OCI-LY1 (cell line): ENCODE measurements at regions not wholly inside any gene's neighbourhood (a gene's known extent, or its start where the extent isn't known, plus 50 kb on each side); places are given as distances from the start of the nearest gene placed in this dataset.

Experiments
- H2AFZ ChIP-seq: fragments of 200-600 bp; sonication (generic), shearing (Covaris generic); 2 replicates; pipeline ENCODE4 v1.6.0; 2014; ENCODE audit warnings: antibody characterized with exemption, mild to moderate bottlenecking, low read length
- H3F3A ChIP-seq: fragments of 200-600 bp; sonication (generic), shearing (Covaris generic); 2 replicates; pipeline ENCODE4 v1.6.0; 2014; ENCODE audit warnings: mild to moderate bottlenecking, antibody characterized with exemption, low read length, moderate library complexity; ENCODE audit not compliant: insufficient read depth
- H3K27ac ChIP-seq: fragments of 200-600 bp; sonication (generic); 2 replicates; pipeline ENCODE4 v1.5.1; 2014; ENCODE audit warnings: low read length, mixed run types, mild to moderate bottlenecking, low read depth; ENCODE audit not compliant: poor library complexity, severe bottlenecking
- H3K27me3 ChIP-seq: fragments of 200-600 bp; sonication (generic); 2 replicates; pipeline ENCODE4 v1.6.0; 2014; ENCODE audit warnings: antibody characterized with exemption, mild to moderate bottlenecking, low read length, moderate library complexity; ENCODE audit not compliant: insufficient read depth
- H3K36me3 ChIP-seq: fragments of 200-600 bp; sonication (generic); 2 replicates; pipeline ENCODE4 v1.6.1; 2014; ENCODE audit warnings: mild to moderate bottlenecking, antibody characterized with exemption, low read length, moderate library complexity, mixed read lengths; ENCODE audit not compliant: insufficient read depth
- H3K4me1 ChIP-seq: fragments of 200-600 bp; sonication (generic); 2 replicates; pipeline ENCODE4 v1.5.1; 2014; ENCODE audit warnings: mild to moderate bottlenecking, low read length, moderate library complexity; ENCODE audit not compliant: insufficient read depth, severe bottlenecking
- H3K4me2 ChIP-seq: fragments of 200-600 bp; sonication (generic), shearing (Covaris generic); 2 replicates; pipeline ENCODE4 v1.6.1; 2014; ENCODE audit warnings: low read length
- H3K4me3 ChIP-seq: fragments of 200-600 bp; sonication (generic); 2 replicates; pipeline ENCODE4 v1.5.1; 2014; ENCODE audit warnings: low read length, low read depth, mild to moderate bottlenecking, mixed read lengths; ENCODE audit not compliant: poor library complexity, severe bottlenecking
- H3K79me2 ChIP-seq: fragments of 200-600 bp; shearing (Covaris generic); 2 replicates; pipeline ENCODE4 v1.6.1; 2016; ENCODE audit warnings: mixed run types, low read length, mixed read lengths; ENCODE audit not compliant: insufficient read depth
- H3K9ac ChIP-seq: fragments of 200-600 bp; sonication (generic), shearing (Covaris generic); 2 replicates; pipeline ENCODE4 v1.6.1; 2014; ENCODE audit warnings: mild to moderate bottlenecking, low read length, mixed read lengths
- H3K9me2 ChIP-seq: fragments of 200-600 bp; sonication (generic), shearing (Covaris generic); 2 replicates; pipeline ENCODE4 v1.6.1; 2014; ENCODE audit warnings: low read depth, mild to moderate bottlenecking, low read length, mixed read lengths
- H3K9me3 ChIP-seq: fragments of 200-600 bp; shearing (Covaris generic); 2 replicates; pipeline ENCODE4 v1.6.1; 2014; ENCODE audit warnings: low read length, mixed read lengths
- H4K20me1 ChIP-seq: fragments of 200-600 bp; sonication (generic), shearing (Covaris generic); 2 replicates; pipeline ENCODE4 v1.6.0; 2016; ENCODE audit warnings: mild to moderate bottlenecking, low read length; ENCODE audit not compliant: insufficient read depth
- CTCF ChIP-seq: fragments of 200-600 bp; sonication (generic), shearing (Covaris generic); IDR thresholded peaks from 2 replicates; pipeline ENCODE4 v1.5.1; 2017; ENCODE audit warnings: mild to moderate bottlenecking, antibody characterized with exemption, low read length, moderate library complexity, mixed read lengths
- EZH2 ChIP-seq: fragments of 200-600 bp; sonication (generic), shearing (Covaris generic); IDR thresholded peaks from 2 replicates; pipeline ENCODE4 v1.8.0; 2017; ENCODE audit warnings: borderline replicate concordance, mixed run types, mild to moderate bottlenecking, antibody characterized with exemption, low read length, moderate library complexity, mixed read lengths

GRCh38 chr14:30240685-30241084 is 313.0 kb upstream of the PRKD1 start:
- no peak overlapping the region for H3K9ac ChIP-seq
- H3K36me3 ChIP-seq = no peaks in the 10 kb centered on the region
- no peaks in the 10 kb centered on the region for H4K20me1 ChIP-seq
- H3F3A ChIP-seq = no peaks in the 10 kb centered on the region
- H3K27me3 ChIP-seq = no peaks in the 10 kb centered on the region
- TF ChIP-seq CTCF = no peak
- TF ChIP-seq EZH2 = no peak
- H3K27ac ChIP-seq = no peak overlapping the region
- no peak overlapping the region for H2AFZ ChIP-seq
- H3K9me3 ChIP-seq = no peaks in the 10 kb centered on the region
- H3K4me1 ChIP-seq = no peaks in the 10 kb centered on the region
- H3K79me2 ChIP-seq = no peaks in the 10 kb centered on the region
- H3K4me2 ChIP-seq = no peak overlapping the region
- no peak overlapping the region for H3K4me3 ChIP-seq
- no peaks in the 10 kb centered on the region for H3K9me2 ChIP-seq

GRCh38 chr14:30242744-30243143 is 315.1 kb upstream of the PRKD1 start:
- no peaks in the 10 kb centered on the region for H3K79me2 ChIP-seq
- H3K4me3 ChIP-seq = no peak overlapping the region
- no peak overlapping the region for H2AFZ ChIP-seq
- no peaks in the 10 kb centered on the region for H4K20me1 ChIP-seq
- TF ChIP-seq CTCF = no peak
- no peak for TF ChIP-seq EZH2
- no peak overlapping the region for H3K4me2 ChIP-seq
- H3K27me3 ChIP-seq = no peaks in the 10 kb centered on the region
- H3F3A ChIP-seq = no peaks in the 10 kb centered on the region
- H3K9me3 ChIP-seq = no peaks in the 10 kb centered on the region
- no peaks in the 10 kb centered on the region for H3K36me3 ChIP-seq
- H3K27ac ChIP-seq = no peak overlapping the region
- H3K9ac ChIP-seq = no peak overlapping the region
- no peaks in the 10 kb centered on the region for H3K4me1 ChIP-seq
- H3K9me2 ChIP-seq = no peaks in the 10 kb centered on the region

- Histone ChIP-seq H3F3A (no peaks in the 10 kb centered on the region), H3K9ac (no peak overlapping the region), H3K36me3 (no peaks in the 10 kb centered on the region), H4K20me1 (no peaks in the 10 kb centered on the region), H3K9me2 (no peaks in the 10 kb centered on the region), H3K27me3 (no peaks in the 10 kb centered on the region), H3K4me3 (no peak overlapping the region), H3K27ac (no peak overlapping the region), H3K4me1 (no peaks in the 10 kb centered on the region), H3K79me2 (no peaks in the 10 kb centered on the region), H2AFZ (no peak overlapping the region), H3K9me3 (no peaks in the 10 kb centered on the region), H3K4me2 (no peak overlapping the region)
- TF ChIP-seq CTCF = no peak
- TF ChIP-seq EZH2 = no peak
These were observed 315.6 kb upstream of the PRKD1 start for GRCh38 chr14:30243207-30243606.
